Adrenal gland (tissue), 5 donors: ENCODE measurements at regions not wholly inside any gene's neighbourhood (a gene's known extent, or its start where the extent isn't known, plus 50 kb on each side); places are given as distances from the start of the nearest gene placed in this dataset.

Experiments used
- CTCF ChIP-seq, 6 experiments: fragments of 450-650 bp in 4 of 6; fragments of 200-600 bp in 2 of 6; sonication (generic) in 1 of 6; IDR thresholded peaks; 1 replicate in 5 of 6; 2 replicates in 1 of 6; pipeline versions ENCODE4 v1.5.1 to v1.8.0; 2016 to 2021; ENCODE audit warnings: antibody characterized with exemption in 6 of 6, mild to moderate bottlenecking in 2 of 6, moderate library complexity in 1 of 6
- POLR2A ChIP-seq, 2 donors: fragments of 450-650 bp; IDR thresholded peaks; one replicate each; pipeline ENCODE4 v1.6.1; 2017; ENCODE audit warnings: antibody characterized with exemption in 2 of 2, mild to moderate bottlenecking in 2 of 2, moderate library complexity in 1 of 2
- donor health status: DM: no; HTN: no; CAD: no.

GRCh38 chr3:184474897-184475296, 86.7 kb upstream of the EPHB3 start:
- no peak for TF ChIP-seq CTCF (IDR thresholded peaks at IDR 0.05)
- TF ChIP-seq POLR2A (IDR thresholded peaks at IDR 0.05), result no peak
